Osteocyte (in vitro differentiated cells): ENCODE measurements at regions not wholly inside any gene's neighbourhood (a gene's known extent, or its start where the extent isn't known, plus 50 kb on each side); places are given as distances from the start of the nearest gene placed in this dataset.

Source experiments
- DNase-seq: peaks from one replicate; pipeline ENCODE4 v3.0.0; 2021; ENCODE audit warnings: mixed read lengths; ENCODE audit not compliant: unreplicated experiment; ENCODE audit errors: extremely low spot score
- H3K27ac Mint-ChIP-seq: one replicate; pipeline ENCODE4 v1.8.0; 2021; ENCODE audit warnings: mild to moderate bottlenecking, mixed read lengths; ENCODE audit not compliant: unreplicated experiment
- H3K27me3 Mint-ChIP-seq: one replicate; pipeline ENCODE4 v1.8.0; 2021; ENCODE audit warnings: mixed read lengths; ENCODE audit not compliant: unreplicated experiment
- H3K36me3 Mint-ChIP-seq: one replicate; pipeline ENCODE4 v1.8.0; 2021; ENCODE audit warnings: mixed read lengths; ENCODE audit not compliant: unreplicated experiment
- H3K4me1 Mint-ChIP-seq: one replicate; pipeline ENCODE4 v1.8.0; 2021; ENCODE audit warnings: mixed read lengths; ENCODE audit not compliant: unreplicated experiment
- H3K4me3 Mint-ChIP-seq: one replicate; pipeline ENCODE4 v1.8.0; 2021; ENCODE audit warnings: mild to moderate bottlenecking, moderate library complexity, mixed read lengths; ENCODE audit not compliant: unreplicated experiment
- H3K9me3 Mint-ChIP-seq: one replicate; pipeline ENCODE4 v1.8.0; 2021; ENCODE audit warnings: mixed read lengths; ENCODE audit not compliant: unreplicated experiment
- TF ChIP-seq, protein P1 (sequence below): fragments of 200-600 bp; sonication (generic); IDR thresholded peaks from 2 replicates; pipeline ENCODE4 v1.5.0; 2021; ENCODE audit warnings: antibody characterized with exemption, mild to moderate bottlenecking, moderate library complexity

DNA sequence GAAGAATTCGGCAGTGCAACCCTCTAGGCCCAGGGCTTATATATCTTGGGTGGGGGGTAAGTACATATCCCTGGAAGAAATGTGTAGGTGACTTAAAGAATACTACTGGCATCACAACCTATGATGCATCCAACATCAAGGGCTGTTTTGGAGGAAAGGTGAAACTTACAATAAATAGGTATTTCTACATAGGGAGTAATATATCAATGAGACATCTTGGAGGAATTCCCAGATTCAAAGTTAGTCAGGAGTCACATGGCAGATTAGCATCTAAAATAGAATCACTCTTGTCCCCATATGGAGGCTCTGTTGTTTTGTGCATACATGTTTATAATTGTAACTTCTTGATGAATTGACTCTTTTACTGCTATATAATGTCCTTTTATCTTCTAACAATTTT is 375.5 kb downstream of the PAX1 start:
- Mint-ChIP-seq H3K36me3 (no peaks in the 10 kb centered on the region), H3K9me3 (peaks cover 20% of the 10 kb centered on the region), H3K27ac (no peak overlapping the region), H3K27me3 (no peaks in the 10 kb centered on the region), H3K4me3 (no peak overlapping the region), H3K4me1 (no peaks in the 10 kb centered on the region)
- TF ChIP-seq, protein P1, sequence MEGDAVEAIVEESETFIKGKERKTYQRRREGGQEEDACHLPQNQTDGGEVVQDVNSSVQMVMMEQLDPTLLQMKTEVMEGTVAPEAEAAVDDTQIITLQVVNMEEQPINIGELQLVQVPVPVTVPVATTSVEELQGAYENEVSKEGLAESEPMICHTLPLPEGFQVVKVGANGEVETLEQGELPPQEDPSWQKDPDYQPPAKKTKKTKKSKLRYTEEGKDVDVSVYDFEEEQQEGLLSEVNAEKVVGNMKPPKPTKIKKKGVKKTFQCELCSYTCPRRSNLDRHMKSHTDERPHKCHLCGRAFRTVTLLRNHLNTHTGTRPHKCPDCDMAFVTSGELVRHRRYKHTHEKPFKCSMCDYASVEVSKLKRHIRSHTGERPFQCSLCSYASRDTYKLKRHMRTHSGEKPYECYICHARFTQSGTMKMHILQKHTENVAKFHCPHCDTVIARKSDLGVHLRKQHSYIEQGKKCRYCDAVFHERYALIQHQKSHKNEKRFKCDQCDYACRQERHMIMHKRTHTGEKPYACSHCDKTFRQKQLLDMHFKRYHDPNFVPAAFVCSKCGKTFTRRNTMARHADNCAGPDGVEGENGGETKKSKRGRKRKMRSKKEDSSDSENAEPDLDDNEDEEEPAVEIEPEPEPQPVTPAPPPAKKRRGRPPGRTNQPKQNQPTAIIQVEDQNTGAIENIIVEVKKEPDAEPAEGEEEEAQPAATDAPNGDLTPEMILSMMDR: no peak
- no peak for DNase-seq

DNA sequence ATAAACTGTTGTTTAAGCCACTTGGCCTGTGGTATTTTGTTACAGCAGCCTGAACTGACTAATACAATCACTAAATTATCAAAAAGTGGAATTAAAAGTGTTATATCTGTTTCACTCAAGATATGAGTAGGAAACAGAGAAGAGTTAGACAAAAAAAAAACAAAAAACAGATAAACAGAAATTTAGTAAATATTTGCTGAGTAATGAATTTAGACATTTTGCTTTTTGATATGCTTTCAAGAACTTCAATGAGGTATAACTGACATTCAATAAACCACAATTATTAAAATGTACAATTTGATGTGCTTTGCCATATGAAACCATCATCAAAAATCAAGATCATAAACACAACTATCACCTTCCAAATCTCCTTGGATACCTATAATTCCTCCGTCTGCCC is 369.2 kb downstream of the PAX1 start:
- H3K4me3 Mint-ChIP-seq: no peak overlapping the region
- H3K36me3 Mint-ChIP-seq: no peaks in the 10 kb centered on the region
- no peaks in the 10 kb centered on the region for H3K4me1 Mint-ChIP-seq
- DNase-seq: no peak
- H3K27me3 Mint-ChIP-seq: no peaks in the 10 kb centered on the region
- H3K27ac Mint-ChIP-seq: no peak overlapping the region
- H3K9me3 Mint-ChIP-seq: peaks cover 17% of the 10 kb centered on the region
- TF ChIP-seq, protein P1: no peak

DNA sequence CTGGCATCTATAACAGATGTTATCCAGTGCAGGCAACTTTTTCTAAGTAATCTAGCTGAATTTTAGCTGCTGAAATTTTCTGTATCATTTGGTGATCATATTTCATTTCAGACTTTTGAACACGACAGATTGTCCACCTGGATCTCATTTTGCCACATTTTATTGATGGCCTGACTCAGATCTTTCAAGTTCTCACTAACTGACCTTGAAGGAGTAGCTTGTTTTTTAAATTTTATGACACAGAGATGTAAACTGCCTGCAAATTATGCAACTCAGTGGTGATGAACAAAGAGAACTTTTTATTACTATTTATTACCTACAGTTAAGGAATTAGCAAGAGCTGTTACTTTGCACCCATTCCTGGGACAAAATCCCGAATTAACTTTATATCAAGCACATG is 366.4 kb downstream of the PAX1 start:
- Mint-ChIP-seq H3K9me3 (peaks cover 31% of the 10 kb centered on the region), H3K27ac (no peak overlapping the region), H3K27me3 (no peaks in the 10 kb centered on the region), H3K4me3 (no peak overlapping the region), H3K36me3 (no peaks in the 10 kb centered on the region), H3K4me1 (no peaks in the 10 kb centered on the region)
- TF ChIP-seq, protein P1: no peak
- DNase-seq: no peak

DNA sequence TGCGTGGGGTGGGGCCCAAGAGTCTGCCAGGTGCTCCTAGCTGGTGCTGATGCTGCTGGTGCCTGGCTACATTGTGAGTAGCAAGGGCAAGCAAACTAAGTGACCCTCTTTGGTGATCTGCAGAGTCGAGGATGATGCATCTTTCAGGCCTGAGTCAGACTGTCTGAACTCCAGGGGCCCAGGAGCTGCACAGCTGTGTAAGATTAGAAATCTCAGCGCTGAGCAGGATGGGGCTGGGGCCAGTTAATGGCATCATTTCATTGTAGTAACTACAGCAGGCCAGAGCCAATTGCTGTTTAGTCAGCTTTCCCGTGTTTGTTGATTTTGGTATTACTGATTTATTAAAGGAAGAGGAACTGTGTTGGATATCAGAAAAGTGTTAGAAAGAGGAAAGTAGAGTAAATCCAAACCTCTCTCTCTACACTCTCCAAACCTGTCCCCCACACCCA is 365.2 kb downstream of the PAX1 start:
- DNase-seq: no peak
- peaks cover 37% of the 10 kb centered on the region for H3K9me3 Mint-ChIP-seq
- no peak overlapping the region for H3K4me3 Mint-ChIP-seq
- TF ChIP-seq, protein P1: no peak
- no peak overlapping the region for H3K27ac Mint-ChIP-seq
- H3K27me3 Mint-ChIP-seq: no peaks in the 10 kb centered on the region
- H3K36me3 Mint-ChIP-seq: no peaks in the 10 kb centered on the region
- no peaks in the 10 kb centered on the region for H3K4me1 Mint-ChIP-seq

DNA sequence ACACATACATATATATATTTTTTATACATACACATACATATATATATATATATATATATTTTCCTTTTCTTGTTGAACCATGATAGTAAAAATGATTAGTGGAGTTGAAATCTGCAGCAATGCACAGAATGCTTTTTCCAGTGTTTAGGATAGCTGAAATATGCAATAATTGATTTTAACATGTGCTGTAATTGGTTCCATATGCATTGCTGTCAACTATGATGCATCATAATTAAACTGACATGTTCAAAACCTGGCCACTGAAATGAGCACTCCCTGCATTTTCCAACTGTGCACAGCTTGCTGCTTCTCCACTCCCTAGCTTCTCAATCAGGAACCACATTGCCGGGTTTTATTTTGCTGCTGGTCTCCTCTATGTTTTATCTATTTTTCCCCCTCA is 358.3 kb downstream of the PAX1 start:
- TF ChIP-seq, protein P1: no peak
- no peak overlapping the region for H3K27ac Mint-ChIP-seq
- H3K27me3 Mint-ChIP-seq: no peaks in the 10 kb centered on the region
- H3K9me3 Mint-ChIP-seq: peaks cover 51% of the 10 kb centered on the region
- DNase-seq: no peak
- H3K4me1 Mint-ChIP-seq: no peaks in the 10 kb centered on the region
- no peaks in the 10 kb centered on the region for H3K36me3 Mint-ChIP-seq
- no peak overlapping the region for H3K4me3 Mint-ChIP-seq
